Liver (tissue), 7 donors: ENCODE measurements at regions not wholly inside any gene's neighbourhood (a gene's known extent, or its start where the extent isn't known, plus 50 kb on each side); places are given as distances from the start of the nearest gene placed in this dataset.

Experiments used
- DNase-seq: peaks from one replicate; pipeline ENCODE4 v3.0.0-alpha.2; 2017; ENCODE audit warnings: low spot score
- H3K27ac ChIP-seq, 2 donors: one replicate each; pipeline ENCODE4 v1.7.0; 2013; ENCODE audit warnings: inconsistent platforms in 2 of 2, low read length in 2 of 2, control low read depth in 1 of 2, low read depth in 1 of 2, mild to moderate bottlenecking in 1 of 2
- H3K27me3 ChIP-seq, 4 donors: one replicate each; pipeline versions ENCODE4 v1.6.1 to v1.7.0; 2013; ENCODE audit warnings: low read length in 3 of 4, inconsistent platforms in 1 of 4, mild to moderate bottlenecking in 1 of 4, moderate library complexity in 1 of 4; ENCODE audit not compliant: control insufficient read depth in 4 of 4, insufficient read depth in 4 of 4
- H3K36me3 ChIP-seq, 4 donors: one replicate each; pipeline versions ENCODE4 v1.6.1 to v1.7.0; 2013; ENCODE audit warnings: low read length in 3 of 4, mild to moderate bottlenecking in 3 of 4, low read depth in 1 of 4, moderate library complexity in 1 of 4; ENCODE audit not compliant: control insufficient read depth in 4 of 4, insufficient read depth in 3 of 4
- H3K4me1 ChIP-seq, 4 donors: one replicate each; pipeline versions ENCODE4 v1.6.1 to v1.7.0; 2013; ENCODE audit warnings: low read length in 3 of 4, mild to moderate bottlenecking in 3 of 4, moderate library complexity in 1 of 4; ENCODE audit not compliant: control insufficient read depth in 4 of 4, insufficient read depth in 4 of 4
- H3K4me3 ChIP-seq, 3 donors: one replicate each; pipeline versions ENCODE4 v1.6.1 to v1.7.0; 2013; ENCODE audit warnings: low read length in 3 of 3, control low read depth in 1 of 3, low read depth in 1 of 3, mild to moderate bottlenecking in 1 of 3
- H3K9ac ChIP-seq, 2 donors: one replicate each; pipeline ENCODE4 v1.7.0; 2013; ENCODE audit warnings: low read length in 2 of 2, mild to moderate bottlenecking in 2 of 2, moderate library complexity in 2 of 2, control low read depth in 1 of 2, low read depth in 1 of 2
- H3K9me3 ChIP-seq, 4 donors: one replicate each; pipeline versions ENCODE4 v1.6.1 to v1.7.0; 2013; ENCODE audit warnings: low read length in 3 of 4; ENCODE audit not compliant: control insufficient read depth in 4 of 4
- FOXA1 ChIP-seq: IDR thresholded peaks from 2 replicates; pipeline ENCODE4 v1.6.1; 2016; ENCODE audit warnings: antibody characterized with exemption
- FOXA2 ChIP-seq: IDR thresholded peaks from 2 replicates; pipeline ENCODE4 v1.6.1; 2016; ENCODE audit warnings: antibody characterized with exemption
- HNF4A ChIP-seq, 2 donors: conservative IDR thresholded peaks; 2 replicates each; pipeline ENCODE4 v1.6.1; 2016; ENCODE audit warnings: antibody characterized with exemption in 2 of 2, mild to moderate bottlenecking in 2 of 2
- HNF4G ChIP-seq: IDR thresholded peaks from 2 replicates; pipeline ENCODE4 v1.6.1; 2016; ENCODE audit warnings: antibody characterized with exemption
- JUND ChIP-seq, 2 donors: IDR thresholded peaks; 2 replicates each; pipeline ENCODE4 v1.6.1; 2016; ENCODE audit warnings: antibody characterized with exemption in 2 of 2
- NR2F2 ChIP-seq: IDR thresholded peaks from 2 replicates; pipeline ENCODE4 v1.6.1; 2016; ENCODE audit warnings: antibody characterized with exemption
- RAD21 ChIP-seq, 2 donors: IDR thresholded peaks; 2 replicates each; pipeline ENCODE4 v1.6.1; 2016; ENCODE audit warnings: antibody characterized with exemption in 2 of 2, mild to moderate bottlenecking in 2 of 2
- RXRA ChIP-seq, 2 donors: IDR thresholded peaks; 2 replicates each; pipeline ENCODE4 v1.6.1; 2017 to 2018; ENCODE audit warnings: antibody characterized with exemption in 2 of 2, mild to moderate bottlenecking in 1 of 2
- SP1 ChIP-seq: IDR thresholded peaks from 2 replicates; pipeline ENCODE4 v1.6.1; 2018; ENCODE audit warnings: antibody characterized with exemption, mild to moderate bottlenecking
- TAF1 ChIP-seq: conservative IDR thresholded peaks from 2 replicates; pipeline ENCODE4 v1.6.1; 2016; ENCODE audit warnings: antibody characterized with exemption, mild to moderate bottlenecking
- YY1 ChIP-seq: IDR thresholded peaks from 2 replicates; pipeline ENCODE4 v1.6.1; 2016; ENCODE audit warnings: antibody characterized with exemption, mild to moderate bottlenecking
- ZBTB33 ChIP-seq: IDR thresholded peaks from 2 replicates; pipeline ENCODE4 v1.6.1; 2016; ENCODE audit warnings: antibody characterized with exemption
- WGBS: extraction: QIAGEN DNeasy Blood & Tissue Kit; methylation state at CpG from one replicate; pipeline ENCODE4 v1.1.7; 2013; 5-methylcytosine and 5-hydroxymethylcytosine counted together
- TF ChIP-seq, protein P1 (sequence below): IDR thresholded peaks from 2 replicates; pipeline ENCODE4 v1.6.1; 2016; ENCODE audit warnings: antibody characterized with exemption, mild to moderate bottlenecking
- donor health status: healthy.
- donor health status: healthy.
- donor health status: healthy.
- donor health status: healthy.

- H3K27me3 ChIP-seq: no peaks in the 10 kb centered on the region
- H3K36me3 ChIP-seq: no peaks in the 10 kb centered on the region
- TF ChIP-seq HNF4A (conservative IDR thresholded peaks at IDR 0.05): no peak
- no peak for TF ChIP-seq TAF1
- TF ChIP-seq FOXA2: no peak
- TF ChIP-seq ZBTB33: no peak
- peak in 1 of 2 donors; percentile 66 for TF ChIP-seq JUND (IDR thresholded peaks at IDR 0.05)
- TF ChIP-seq RXRA (IDR thresholded peaks at IDR 0.05): peak; percentile 60 to 74
- TF ChIP-seq HNF4G: no peak
- TF ChIP-seq RAD21 (IDR thresholded peaks at IDR 0.05): peak in 1 of 2 donors; percentile 26
- no peak for TF ChIP-seq FOXA1
- TF ChIP-seq, protein P1, sequence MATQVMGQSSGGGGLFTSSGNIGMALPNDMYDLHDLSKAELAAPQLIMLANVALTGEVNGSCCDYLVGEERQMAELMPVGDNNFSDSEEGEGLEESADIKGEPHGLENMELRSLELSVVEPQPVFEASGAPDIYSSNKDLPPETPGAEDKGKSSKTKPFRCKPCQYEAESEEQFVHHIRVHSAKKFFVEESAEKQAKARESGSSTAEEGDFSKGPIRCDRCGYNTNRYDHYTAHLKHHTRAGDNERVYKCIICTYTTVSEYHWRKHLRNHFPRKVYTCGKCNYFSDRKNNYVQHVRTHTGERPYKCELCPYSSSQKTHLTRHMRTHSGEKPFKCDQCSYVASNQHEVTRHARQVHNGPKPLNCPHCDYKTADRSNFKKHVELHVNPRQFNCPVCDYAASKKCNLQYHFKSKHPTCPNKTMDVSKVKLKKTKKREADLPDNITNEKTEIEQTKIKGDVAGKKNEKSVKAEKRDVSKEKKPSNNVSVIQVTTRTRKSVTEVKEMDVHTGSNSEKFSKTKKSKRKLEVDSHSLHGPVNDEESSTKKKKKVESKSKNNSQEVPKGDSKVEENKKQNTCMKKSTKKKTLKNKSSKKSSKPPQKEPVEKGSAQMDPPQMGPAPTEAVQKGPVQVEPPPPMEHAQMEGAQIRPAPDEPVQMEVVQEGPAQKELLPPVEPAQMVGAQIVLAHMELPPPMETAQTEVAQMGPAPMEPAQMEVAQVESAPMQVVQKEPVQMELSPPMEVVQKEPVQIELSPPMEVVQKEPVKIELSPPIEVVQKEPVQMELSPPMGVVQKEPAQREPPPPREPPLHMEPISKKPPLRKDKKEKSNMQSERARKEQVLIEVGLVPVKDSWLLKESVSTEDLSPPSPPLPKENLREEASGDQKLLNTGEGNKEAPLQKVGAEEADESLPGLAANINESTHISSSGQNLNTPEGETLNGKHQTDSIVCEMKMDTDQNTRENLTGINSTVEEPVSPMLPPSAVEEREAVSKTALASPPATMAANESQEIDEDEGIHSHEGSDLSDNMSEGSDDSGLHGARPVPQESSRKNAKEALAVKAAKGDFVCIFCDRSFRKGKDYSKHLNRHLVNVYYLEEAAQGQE: peak; percentile 33
- TF ChIP-seq YY1: peak; percentile 72
- peak; percentile 58 for TF ChIP-seq SP1
- TF ChIP-seq NR2F2: no peak
- H3K4me1 ChIP-seq: peaks cover 2 to 18% (median 10%) of the 10 kb centered on the region in 4 donors
- H3K4me3 ChIP-seq: no peak overlapping the region
- H3K27ac ChIP-seq: no peak overlapping the region
- peaks cover 0 to 2% (median 0%) of the 10 kb centered on the region in 4 donors for H3K9me3 ChIP-seq
- no peak for DNase-seq
- WGBS: 26% methylated on average over 5 of the region's 5 CpGs
- H3K9ac ChIP-seq: no peak overlapping the region
Measured at GRCh38 chr9:86721843-86722705, 225.2 kb downstream of the GAS1 start.

DNA sequence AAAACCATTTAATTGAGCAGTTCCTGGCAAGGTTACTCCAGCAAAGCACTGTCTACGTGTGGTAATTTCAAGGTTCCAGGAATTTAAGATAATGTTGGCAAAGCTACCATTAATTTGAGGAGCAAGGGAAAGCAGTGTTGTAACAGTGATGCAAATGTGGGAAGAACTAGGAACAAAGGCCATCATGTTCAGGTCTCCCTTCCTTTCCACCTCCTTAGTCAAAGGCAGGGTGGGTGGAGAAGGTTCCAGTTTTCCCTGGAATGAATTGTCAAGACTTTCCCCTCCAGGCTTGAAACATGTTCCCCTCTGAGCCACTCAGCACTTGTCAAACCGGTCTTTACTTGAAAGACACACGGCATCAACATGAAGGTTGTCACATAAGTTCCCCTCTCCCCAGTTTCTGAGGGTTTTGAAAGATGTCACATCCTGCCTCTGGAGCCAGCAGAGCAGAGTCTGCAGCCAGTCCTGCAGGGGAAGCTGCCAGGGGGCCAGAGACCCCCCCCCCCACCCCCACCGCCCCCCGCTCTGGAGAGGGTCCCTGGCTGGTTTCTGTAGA lies 226.0 kb downstream of the GAS1 start:
- H3K27me3 ChIP-seq: no peaks in the 10 kb centered on the region
- H3K36me3 ChIP-seq: no peaks in the 10 kb centered on the region
- H3K27ac ChIP-seq: no peak overlapping the region
- H3K4me3 ChIP-seq: no peak overlapping the region
- no peaks in the 10 kb centered on the region for H3K9me3 ChIP-seq
- peaks cover 2 to 18% (median 10%) of the 10 kb centered on the region in 4 donors for H3K4me1 ChIP-seq
- H3K9ac ChIP-seq: no peak overlapping the region
- 26% methylated on average over 5 of the region's 5 CpGs for WGBS
- no peak for TF ChIP-seq FOXA1
- TF ChIP-seq RXRA (IDR thresholded peaks at IDR 0.05): peak in 1 of 2 donors; percentile 11
- TF ChIP-seq, protein P1: no peak
- DNase-seq: no peak
